ENCODE measurements at regions not wholly inside any gene's neighbourhood (a gene's known extent, or its start where the extent isn't known, plus 50 kb on each side); places are given as distances from the start of the nearest gene placed in this dataset.

DNA sequence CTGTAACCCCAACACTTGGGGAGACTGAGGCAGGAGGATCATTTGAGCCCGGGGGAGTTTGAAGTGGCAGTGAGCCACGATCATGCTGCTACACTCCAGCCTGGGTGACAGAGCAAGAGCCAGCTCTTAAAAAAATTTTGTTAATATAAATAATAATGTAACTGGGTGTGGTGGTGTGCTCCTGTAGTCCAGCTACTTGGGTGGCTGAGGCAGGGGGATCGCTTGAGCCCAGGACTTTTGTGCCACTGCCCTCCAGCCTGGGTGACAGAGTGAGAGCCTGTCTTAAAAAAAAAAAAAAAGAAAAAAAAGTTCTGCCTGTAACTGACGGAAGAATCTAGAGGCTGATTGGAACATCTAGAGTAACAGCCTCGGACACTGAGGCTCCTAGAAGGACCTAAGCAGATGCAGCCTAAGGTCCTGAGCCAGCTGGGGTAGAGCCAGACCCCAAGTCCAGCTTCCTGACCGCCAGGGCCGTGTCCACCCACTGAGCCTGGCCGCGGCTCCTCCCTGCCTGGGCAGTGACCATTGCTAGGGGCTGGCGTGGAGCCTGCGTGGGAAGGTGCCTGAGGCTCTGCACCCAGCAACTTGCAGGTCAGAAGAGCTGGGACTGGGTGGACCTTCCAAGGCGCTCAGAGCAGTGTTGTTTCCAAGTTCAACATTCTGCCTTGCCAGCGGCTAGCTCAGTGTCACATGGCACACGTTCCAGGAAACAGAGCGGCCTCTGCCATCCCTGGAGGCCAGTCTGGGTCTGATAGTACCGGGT is 209.4 kb upstream of the CIBAR2 start:
- TF ChIP-seq, protein P1, sequence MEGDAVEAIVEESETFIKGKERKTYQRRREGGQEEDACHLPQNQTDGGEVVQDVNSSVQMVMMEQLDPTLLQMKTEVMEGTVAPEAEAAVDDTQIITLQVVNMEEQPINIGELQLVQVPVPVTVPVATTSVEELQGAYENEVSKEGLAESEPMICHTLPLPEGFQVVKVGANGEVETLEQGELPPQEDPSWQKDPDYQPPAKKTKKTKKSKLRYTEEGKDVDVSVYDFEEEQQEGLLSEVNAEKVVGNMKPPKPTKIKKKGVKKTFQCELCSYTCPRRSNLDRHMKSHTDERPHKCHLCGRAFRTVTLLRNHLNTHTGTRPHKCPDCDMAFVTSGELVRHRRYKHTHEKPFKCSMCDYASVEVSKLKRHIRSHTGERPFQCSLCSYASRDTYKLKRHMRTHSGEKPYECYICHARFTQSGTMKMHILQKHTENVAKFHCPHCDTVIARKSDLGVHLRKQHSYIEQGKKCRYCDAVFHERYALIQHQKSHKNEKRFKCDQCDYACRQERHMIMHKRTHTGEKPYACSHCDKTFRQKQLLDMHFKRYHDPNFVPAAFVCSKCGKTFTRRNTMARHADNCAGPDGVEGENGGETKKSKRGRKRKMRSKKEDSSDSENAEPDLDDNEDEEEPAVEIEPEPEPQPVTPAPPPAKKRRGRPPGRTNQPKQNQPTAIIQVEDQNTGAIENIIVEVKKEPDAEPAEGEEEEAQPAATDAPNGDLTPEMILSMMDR (IDR thresholded peaks at IDR 0.05): no peak
- no peak for TF ChIP-seq EP300 (IDR thresholded peaks at IDR 0.05; ENCODE audit: low read depth)
- no peak for TF ChIP-seq POLR2A (IDR thresholded peaks at IDR 0.05)
- TF ChIP-seq POLR2AphosphoS5 (IDR thresholded peaks at IDR 0.05): peak; percentile 4 to 58 (median 29)
